GM18868 (cell line): ENCODE measurements at regions not wholly inside any gene's neighbourhood (a gene's known extent, or its start where the extent isn't known, plus 50 kb on each side); places are given as distances from the start of the nearest gene placed in this dataset.

Experiments used
- ATAC-seq: cut with Tn5 transposase; IDR thresholded peaks from one replicate; pipeline ENCODE4 v1.9.1; 2021; ENCODE audit warnings: mild to moderate bottlenecking, moderate library complexity; ENCODE audit not compliant: unreplicated experiment

- no peak for ATAC-seq
Observed at GRCh38 chr9:84570482-84571154, 98.9 kb upstream of the NTRK2 start.

- ATAC-seq: no peak
Observed at GRCh38 chr9:84573083-84573482, 96.4 kb upstream of the NTRK2 start.

GRCh38 chr9:84575705-84576104, 93.8 kb upstream of the NTRK2 start:
- ATAC-seq: no peak

GRCh38 chr9:84583866-84584265, 85.7 kb upstream of the NTRK2 start:
- no peak for ATAC-seq

GRCh38 chr9:84586662-84587061, 82.9 kb upstream of the NTRK2 start:
- no peak for ATAC-seq

- no peak for ATAC-seq
Observed at GRCh38 chr9:84587153-84587552, 82.4 kb upstream of the NTRK2 start.

- no peak for ATAC-seq
Observed at GRCh38 chr9:84589542-84589941, 80.0 kb upstream of the NTRK2 start.

- ATAC-seq: no peak
Observed at GRCh38 chr9:84590706-84591105, 78.8 kb upstream of the NTRK2 start.

GRCh38 chr9:84592918-84593317, 76.6 kb upstream of the NTRK2 start:
- no peak for ATAC-seq

GRCh38 chr9:84593352-84593751, 76.2 kb upstream of the NTRK2 start:
- no peak for ATAC-seq

- ATAC-seq: peak; percentile 98
Observed at GRCh38 chr9:84597131-84597530, 72.4 kb upstream of the NTRK2 start.

- no peak for ATAC-seq
Observed at GRCh38 chr9:84598921-84599636, 70.5 kb upstream of the NTRK2 start.

- no peak for ATAC-seq
Observed at GRCh38 chr9:84600739-84601138, 68.8 kb upstream of the NTRK2 start.

- no peak for ATAC-seq
Observed at GRCh38 chr9:84604223-84604622, 65.3 kb upstream of the NTRK2 start.

GRCh38 chr9:84609779-84610178, 59.8 kb upstream of the NTRK2 start:
- no peak for ATAC-seq

GRCh38 chr9:84613431-84613830, 56.1 kb upstream of the NTRK2 start:
- ATAC-seq: no peak

GRCh38 chr9:84615544-84615943, 54.0 kb upstream of the NTRK2 start:
- ATAC-seq: no peak

GRCh38 chr9:84617411-84618029, 52.0 kb upstream of the NTRK2 start:
- ATAC-seq: no peak
